CD4-positive, alpha-beta T cell treated with Interleukin-4 for 4 hours (primary cell): ENCODE measurements at regions not wholly inside any gene's neighbourhood (a gene's known extent, or its start where the extent isn't known, plus 50 kb on each side); places are given as distances from the start of the nearest gene placed in this dataset.

ENCODE experiments used
- DNase-seq: peaks from one replicate; pipeline ENCODE4 v3.0.0-alpha.2; 2020

DNA sequence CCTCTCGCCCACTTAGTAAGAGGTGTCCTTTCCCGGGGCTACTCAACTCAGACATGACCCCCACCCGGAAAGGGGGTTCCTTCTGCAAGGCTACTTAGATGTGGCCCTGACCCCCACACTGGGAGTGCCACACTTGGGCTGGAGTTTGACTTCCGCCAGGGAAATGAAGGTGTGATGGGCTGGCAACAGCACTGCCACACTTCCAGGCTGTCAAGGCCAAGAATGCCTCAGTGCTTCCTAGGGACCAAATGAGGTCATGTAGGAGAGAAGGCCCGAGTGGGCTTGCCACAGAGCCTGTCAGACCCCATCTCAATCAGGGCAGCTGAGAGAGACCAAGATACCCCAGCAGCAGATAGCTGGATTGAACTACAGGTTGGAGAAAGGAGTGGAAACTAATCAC lies 55.5 kb downstream of the DRD1 start:
- no peak for DNase-seq

DNA sequence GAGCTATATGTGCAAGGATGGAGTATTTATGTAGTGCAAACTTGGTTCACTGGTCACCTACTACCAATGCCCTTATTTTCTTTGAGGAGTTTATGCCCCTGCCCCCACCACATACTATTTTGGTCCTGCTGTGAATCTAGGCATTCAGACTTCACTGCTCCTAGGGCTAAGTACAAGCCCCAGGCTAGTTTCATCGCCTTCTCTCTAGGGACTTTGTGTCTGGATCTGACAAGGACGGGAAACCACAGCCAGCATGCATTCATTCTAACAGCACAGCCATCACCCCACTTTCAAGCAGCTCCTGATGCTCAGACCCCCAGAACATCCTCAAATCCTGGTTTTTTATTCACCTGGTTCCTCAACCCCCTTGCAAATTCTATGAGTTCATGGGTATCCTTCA lies 56.8 kb downstream of the DRD1 start:
- no peak for DNase-seq

DNA sequence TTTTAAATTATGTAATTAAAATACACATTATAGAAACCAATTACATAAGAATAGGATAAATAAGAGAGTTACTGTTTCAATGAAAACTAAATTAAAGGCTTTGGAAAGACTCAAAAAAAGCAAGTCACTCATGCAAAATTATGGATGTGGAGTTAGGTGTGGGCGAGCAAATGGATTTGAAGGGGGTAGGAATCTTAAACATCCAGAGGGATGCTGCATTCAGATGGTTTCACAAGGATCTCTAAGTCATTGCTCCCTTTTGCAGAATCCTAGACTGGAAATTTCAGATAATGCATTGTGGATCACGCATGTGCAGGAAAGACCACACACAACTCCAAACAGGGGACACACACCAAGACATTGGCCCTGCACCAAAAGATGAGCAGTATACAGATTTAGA lies 57.5 kb downstream of the DRD1 start:
- DNase-seq = no peak

DNA sequence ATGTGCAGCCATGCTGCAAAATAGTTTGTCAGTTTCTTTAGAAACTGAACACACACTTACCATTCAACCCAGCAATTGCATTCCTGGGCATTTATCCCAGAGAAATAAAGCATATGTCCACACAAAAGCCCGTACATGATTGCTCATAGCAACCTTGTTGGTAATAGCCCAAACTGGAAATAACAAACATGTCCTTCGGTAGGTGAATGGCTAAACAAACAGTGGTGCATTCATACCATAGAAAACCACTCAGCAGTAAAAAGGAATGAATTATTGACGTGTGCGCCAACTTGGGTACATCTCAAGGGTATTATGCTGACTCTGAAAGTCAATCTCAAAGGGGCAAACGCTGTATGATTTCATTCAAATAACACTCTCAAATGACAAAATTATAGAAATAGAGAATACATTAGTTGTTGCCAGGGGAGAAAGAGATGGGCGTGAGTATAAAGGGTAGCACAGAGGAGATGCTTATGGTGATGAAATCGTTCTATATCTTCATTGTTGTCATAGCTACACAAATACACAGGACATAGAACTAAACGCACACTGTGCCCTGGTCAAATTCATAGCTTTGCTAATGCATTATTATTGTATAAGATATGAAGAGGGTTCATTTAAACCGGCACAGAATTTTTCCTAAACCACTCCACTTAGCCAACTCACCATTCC lies 58.2 kb downstream of the DRD1 start:
- DNase-seq = no peak

DNA sequence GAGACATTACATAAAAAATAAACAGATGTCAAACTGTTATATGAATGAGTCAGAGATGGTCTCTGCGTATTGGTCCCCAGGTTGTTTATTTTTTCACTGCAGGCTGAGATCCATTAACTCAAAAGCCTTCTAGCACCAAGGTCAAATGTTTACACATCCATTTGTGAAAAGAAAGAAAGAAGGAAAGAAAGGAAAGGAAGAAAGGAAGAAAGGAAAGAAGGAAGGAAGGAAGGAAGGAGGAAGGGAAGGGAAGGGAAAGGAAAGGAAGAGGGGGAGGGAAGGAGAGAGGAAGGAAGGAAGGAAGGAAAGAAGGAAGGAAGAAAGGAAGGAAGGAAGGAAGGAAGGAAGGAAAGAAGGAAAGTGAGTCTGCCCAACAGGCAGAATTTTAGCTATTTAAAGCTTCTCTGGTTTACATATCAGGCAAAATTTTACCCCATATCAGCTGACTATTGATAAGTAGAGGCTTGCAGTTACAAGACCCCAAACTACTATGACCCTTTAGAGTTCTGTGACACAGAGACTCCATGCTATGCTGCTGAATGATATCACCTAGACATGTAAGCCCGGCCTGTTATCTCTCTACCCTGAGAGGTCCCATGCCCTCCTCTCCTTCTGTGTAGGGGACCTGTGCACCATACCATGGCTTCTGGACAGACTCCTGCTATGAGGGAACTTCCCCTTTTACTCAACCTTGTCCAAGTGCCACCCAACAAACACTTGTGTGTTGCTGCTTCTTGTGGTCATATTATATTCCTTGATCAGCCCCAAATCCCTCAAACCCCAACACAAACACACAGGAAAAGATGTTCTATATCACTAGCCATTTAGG lies 59.0 kb downstream of the DRD1 start:
- no peak for DNase-seq

DNA sequence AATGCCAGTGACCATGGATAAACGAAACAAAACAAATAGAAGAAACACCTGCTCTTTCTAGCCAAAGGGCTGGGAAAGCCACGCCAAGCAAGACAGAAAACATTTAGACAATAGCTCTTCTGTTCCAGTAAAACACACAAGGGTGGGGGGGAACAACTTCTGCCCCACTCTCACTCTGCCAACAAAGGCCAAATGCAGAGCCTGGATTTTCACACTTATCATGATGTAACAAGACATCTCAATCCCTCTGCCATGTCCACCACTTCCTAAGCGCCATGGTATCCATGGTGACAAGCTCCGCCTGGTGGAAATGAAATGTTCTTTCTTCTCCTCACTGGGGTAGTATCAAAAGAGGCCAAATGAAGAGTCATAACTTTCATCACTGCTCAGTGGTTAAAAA lies 60.6 kb downstream of the DRD1 start:
- DNase-seq = no peak

DNA sequence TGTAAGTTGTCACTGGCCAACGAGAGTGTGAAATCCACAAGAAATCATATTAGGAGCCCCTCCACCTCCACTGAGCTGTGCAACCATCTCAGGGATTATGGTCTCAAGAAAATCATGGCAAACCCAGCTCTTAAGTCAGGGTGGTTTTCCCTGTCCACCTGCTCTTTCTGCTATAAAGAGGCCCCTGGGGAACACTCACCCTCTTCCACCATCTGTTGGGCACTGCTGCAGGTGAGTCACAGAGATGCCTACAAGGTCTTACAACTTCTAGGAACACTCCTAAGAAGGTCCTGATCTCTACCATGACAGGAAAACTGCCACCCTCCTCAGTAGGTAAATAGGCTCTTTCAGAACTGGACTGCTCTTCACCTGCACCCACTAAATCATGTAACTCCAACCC lies 61.8 kb downstream of the DRD1 start:
- no peak for DNase-seq

DNA sequence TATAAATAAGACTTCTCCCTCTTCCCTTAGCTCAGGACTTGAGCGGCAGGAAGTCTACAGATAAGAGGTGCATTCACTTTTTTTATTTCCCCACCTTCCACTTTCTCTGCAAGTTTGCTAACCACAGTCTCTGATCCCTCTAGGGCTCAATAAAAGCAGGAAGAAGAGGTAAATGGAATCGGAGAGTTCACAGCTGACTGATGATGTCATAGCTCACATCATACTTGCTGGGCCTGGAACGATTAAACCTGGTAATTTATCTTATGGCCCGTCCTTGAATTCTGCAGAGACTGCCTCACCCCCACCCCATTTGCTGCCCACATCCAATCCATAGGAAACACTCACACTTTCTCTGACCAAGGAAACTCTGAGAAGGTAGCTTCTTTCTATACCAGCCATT lies 62.9 kb downstream of the DRD1 start:
- no peak for DNase-seq

DNA sequence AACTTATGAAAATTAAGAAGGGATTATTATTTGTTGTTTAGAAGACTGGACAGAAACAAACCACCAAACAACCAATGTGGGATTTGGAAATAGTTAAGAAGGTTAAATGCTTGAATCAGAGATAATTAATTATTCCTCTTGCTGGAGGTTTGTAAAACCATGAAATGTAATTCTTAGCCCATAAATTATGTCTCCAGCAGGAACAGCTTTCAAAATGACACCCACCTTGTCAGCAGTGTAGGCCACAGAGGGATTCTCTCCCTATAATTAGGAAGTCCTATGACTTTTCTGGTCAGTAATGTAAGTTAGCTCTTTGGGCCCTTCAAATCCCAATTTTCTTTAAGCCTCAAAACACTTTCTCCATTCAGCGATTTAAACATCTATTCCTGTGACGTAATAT lies 63.3 kb downstream of the DRD1 start:
- no peak for DNase-seq

DNA sequence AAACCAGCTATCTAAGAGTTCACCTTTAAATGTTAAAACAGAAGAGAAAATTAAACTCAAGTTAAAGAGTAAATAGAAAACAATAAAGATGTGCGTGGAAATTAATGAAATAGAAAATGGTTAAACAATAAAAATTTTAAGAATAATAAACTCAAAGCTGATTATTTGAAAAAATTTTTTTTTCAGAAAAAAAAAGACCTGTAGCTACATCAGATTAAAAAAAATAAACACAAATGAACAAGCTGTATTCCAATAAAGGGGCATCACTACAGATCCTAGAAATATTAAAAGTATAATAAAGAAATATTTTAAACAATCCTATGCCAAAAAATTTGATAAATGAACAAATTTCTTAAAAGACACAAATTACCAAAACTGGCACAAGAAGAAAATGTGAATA lies 64.1 kb downstream of the DRD1 start:
- no peak for DNase-seq

DNA sequence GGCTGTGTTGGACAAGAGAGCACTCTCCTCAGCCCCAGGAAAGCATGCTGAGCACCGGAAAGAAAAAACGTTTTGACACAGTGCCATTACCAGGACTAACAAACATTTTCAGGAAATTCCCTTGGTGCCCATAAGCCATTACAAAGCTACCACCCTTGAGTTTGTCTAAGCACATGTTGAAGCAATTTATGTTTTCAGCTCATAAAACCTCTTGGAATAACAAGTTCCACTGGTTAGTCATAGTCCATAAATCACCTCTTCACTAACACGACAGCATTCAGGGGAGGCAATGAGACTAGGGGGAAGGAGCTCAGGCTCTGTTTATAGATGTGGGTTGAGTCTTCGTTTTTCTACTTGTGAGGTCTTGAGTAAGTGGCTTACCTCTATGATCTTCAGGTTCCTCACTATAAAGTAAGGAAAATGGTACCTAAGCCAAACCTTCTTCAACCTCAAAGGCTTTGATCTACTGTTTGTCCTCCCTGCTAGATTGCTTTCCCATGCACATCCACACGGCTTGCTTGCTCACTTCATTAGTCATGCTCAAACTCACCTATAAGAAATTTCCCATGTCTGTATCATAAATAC lies 65.4 kb downstream of the DRD1 start:
- DNase-seq = no peak

DNA sequence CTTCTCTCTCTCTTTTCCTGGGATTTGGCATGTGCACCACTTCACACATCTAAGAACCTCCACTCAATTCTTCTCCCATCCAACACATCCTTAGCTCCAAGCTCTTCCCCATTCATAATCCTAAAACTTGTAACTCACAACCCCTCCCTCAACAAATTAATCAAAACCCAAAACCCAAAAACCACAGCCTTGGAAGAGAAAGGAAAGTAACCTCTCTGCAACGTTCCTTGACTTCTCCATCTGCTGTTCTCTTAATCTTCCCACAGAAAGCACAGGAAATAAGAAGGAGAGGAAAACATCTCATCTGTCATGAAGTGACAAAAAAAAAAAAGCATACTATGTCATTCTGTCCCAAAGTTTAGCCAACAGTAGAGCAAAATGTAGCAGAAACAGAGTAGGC lies 66.2 kb downstream of the DRD1 start:
- DNase-seq = no peak

DNA sequence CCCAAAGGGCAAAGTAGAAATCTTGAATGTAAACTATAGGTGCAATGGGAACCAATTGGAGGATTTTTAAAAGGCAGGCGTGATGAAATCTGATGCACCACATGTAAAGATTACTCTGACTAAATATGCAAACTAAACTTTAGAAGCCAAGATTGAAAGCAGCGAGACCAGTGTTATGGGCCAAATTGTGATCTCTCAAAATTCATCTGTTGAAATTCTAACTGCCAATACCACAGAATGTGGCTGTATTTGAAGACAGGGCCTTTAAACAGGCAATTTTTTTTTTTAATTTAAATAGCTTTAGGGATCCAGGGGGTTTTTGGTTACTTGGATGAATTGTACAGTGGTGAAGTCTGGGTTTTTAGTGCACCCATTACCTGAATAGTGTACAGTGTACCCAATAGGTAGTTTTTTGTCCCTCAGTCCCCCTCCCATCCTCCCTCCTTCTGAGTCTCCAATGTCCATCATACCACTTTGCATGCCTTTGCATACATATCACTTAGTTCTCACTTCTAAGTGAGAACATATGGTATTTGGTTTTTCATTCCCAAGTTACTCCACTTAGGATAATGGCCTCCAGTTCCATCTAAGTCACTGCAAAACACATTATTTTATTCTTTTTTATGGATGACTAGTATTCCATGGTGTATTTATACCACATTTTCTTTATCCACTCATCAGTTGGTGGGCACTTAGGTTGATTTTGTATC lies 69.7 kb downstream of the DRD1 start:
- no peak for DNase-seq

DNA sequence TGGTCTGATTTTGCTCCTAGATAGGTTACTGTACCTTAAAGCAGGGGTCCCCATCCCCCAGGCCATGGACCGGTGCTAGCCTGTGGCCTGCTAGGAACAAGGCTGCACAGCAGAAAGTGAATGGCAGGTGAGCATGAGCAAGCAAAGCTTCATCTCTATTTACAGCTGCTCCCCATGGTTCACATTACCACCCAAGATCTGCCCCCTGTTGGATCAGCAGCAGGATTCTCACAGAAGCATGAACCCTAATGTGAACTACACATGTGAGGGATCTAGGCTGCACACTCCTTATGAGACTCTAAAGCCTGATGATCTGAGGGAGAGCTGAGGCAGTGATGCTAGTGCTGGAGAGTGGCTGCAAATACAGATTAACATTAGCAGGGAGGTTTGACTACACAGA lies 78.1 kb downstream of the DRD1 start:
- no peak for DNase-seq

DNA sequence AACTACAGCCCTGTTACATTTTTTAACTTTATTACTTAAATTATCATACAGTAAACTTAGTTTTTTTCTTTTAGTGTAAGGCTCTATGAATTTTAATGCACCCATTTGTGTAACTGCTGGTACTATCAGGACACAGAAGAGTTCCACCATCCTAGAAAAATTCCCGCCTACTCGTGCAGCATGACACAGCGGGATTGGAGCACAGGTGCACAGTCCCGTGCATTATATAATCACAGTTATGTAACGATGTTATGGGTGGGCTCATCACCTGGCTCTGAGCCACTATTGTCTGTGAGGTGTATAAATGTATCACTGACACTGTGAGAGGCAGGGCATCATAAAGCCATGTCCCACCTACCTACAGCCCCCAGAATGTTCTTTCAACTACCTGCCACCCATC lies 80.7 kb downstream of the DRD1 start:
- DNase-seq = no peak

DNA sequence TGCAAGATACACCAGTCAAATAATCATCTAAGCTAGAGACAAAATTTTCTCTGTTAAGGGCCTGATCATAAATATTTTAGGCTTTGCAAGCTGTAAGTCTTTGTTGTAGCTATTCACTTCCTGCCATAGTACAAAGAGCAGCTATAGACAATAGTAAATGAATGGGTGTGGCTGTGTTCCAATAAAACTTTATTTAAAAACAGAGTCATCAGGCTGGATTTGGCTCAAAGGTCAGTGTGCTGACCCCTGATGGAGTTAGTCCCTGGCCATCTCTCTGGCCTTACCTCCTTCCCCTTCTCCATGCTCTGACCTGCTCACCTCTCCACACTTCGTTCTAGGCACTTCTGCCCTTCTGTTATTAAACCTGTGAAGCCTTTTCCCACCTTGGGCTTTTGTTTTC lies 86.0 kb downstream of the DRD1 start:
- DNase-seq = no peak

DNA sequence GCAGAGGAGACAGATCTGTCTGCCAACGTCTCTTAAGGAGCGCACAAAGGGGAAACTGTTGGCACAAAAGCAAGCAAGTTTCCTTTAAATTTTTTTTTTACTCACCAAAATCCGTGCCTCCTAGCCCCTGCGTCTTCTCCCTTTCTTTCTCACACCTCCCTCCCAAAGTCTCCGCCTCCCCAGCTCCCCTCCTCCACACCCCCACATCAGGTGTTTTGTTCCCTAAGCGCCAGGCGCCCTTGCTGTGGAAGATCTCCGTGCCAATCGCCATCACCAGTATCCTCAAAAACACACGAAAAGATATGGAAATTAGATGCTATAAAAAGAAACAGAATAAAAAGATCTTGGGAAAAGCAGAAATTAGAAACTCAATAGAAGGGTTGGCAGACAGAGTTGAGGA lies 87.6 kb downstream of the DRD1 start:
- DNase-seq = no peak

DNA sequence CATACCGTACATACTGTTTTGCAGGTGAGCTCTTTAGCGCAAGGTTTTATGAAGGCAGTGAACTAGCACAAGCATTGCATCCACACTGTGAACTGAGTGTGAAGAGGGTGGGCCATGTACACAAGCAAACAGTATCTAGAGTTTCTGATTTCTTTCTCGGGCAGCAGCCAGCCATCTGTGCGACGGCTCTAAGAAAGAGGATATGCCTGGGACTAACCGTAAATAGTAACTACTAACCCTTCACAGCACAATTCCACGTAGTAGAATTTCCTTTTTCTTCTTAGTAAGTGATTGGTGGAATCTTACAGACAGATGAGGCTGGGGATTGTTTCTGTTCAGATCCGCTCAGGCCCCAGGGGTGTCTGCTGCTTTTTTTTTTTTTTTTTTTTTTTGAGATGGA lies 89.0 kb downstream of the DRD1 start:
- DNase-seq = no peak

DNA sequence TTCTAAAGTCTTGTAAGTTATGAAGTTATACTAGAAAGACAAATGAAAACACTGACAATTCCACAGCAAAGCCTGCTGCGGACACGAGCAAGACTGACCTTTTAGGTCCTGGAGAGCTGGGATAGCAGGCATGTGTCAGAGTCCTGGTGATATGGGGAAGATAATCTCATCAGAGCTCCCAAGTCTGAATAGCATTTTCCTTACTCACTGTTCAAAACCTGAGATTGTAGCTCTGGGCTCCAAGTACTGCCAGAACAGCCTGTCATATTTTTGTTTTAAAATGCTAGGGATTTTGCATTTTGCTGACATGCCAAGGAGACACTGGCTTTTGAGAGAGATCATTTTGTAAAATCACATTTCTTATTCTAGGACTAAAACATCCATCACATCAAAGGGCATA lies 90.1 kb downstream of the DRD1 start:
- no peak for DNase-seq

DNA sequence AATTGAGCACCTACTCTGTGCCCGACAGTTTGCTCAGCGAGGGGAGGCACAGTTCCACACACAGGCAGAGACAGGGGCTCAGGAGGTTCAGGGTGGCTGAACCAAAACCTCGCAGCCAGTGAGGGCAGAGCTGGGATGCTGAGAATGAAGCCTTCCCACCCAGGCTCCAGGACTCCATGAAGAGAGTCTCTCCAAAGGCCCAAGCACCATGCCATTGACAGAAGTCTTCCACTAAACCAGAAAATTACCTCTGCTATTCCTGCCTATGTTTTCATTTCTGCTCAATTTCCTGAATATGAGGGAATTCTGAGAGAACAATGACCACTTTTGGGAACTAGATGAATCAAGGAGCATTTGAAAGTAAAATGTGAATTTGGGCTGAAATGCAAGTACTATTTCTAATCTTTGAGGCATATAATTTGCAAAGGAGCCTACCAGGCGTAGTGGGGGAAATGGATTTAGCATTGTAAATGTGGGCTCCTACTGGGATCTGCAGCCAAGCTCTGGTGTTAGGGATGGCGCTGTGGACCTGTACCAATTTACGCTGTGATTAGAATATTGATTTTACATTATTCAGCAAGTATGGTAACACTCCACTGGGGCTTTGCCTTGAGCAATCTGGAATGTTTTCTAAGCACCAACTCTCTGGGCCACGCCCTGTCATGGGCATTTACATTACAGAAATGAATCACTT lies 91.9 kb downstream of the DRD1 start:
- DNase-seq = no peak

DNA sequence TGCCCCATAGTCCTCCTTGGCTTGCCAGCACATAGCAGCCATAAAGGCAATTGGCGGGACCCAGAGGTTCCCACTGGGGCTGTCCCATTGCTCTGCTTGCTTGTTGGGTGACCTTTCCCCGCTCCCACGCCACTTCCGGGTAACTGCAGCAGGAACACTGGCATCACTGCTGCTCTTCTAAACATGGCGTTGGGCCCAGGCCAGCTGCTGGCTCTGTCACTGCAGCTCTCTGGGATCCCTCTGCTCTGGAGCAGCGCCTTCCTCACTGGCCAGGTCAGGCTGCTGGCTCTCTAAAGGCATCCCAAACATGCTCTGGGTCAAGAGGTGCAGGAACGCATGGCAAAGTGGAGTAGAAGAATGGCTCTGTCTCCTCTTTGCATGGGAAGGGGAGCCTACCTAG lies 92.9 kb downstream of the DRD1 start:
- DNase-seq = no peak

DNA sequence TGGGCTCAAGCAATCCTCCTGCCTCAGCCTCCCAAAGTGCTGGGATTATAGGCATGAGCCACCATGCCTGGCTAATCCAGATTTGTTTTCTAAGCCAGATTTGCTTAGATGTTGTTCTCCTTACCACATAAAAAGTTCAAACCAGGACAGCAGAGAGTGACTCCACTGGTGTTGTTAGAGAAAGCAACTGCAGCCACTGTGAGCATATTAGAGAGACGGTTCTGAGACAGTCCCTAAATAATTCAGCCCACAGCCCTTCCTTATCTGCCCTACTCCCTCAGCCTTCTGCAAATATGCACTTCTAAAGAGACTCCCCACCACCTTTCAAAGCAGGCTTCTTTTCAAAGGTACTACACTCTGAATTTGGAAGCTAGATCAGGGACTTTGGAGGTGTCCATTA lies 96.1 kb downstream of the DRD1 start:
- DNase-seq = no peak

DNA sequence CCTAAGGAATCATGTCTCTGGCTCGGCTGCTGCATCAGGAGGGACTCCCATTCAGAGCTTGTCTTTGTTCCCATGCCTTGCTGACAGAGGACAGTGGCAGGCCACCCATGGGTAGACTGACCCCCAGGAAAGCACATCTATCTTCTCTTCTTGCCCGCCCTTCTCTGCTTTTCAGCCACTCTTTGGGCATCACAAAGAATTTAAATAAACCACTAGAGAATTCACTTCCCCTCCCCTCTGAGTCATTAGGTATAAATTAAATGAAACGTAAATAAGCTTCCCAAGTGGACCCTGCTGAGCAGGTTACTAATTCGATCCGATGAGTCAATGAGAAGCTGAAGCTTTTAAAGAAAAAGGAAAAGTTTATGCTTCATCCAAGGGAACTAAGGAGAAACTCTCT lies 97.0 kb downstream of the DRD1 start:
- DNase-seq = no peak
